NCI-H1436 treated with DMSO at 0.1 percent for 48 hours (cell line): ENCODE measurements at regions not wholly inside any gene's neighbourhood (a gene's known extent, or its start where the extent isn't known, plus 50 kb on each side); places are given as distances from the start of the nearest gene placed in this dataset.
"Not testable (repeated sequence)": the region's sequence is repeated elsewhere in the genome, so short reads cannot be mapped to it uniquely, and the experiment has no call there.

Experiments used
- DNase-seq: peaks from one replicate; lab custom pipeline; 2025; lab: John Stamatoyannopoulos, UW

- no peak for DNase-seq
Measured at GRCh38 chr2:199131876-199132275, 325.9 kb downstream of the SATB2 start.

GRCh38 chr2:199131136-199131655 lies 326.5 kb downstream of the SATB2 start:
- DNase-seq: no peak

- DNase-seq: no peak
Measured at GRCh38 chr2:199130501-199130900, 327.2 kb downstream of the SATB2 start.

- DNase-seq: no peak
Measured at GRCh38 chr2:199128476-199129229, 329.1 kb downstream of the SATB2 start.

- no peak for DNase-seq
Measured at GRCh38 chr2:199119796-199120195, 337.9 kb downstream of the SATB2 start.

- no peak for DNase-seq
Measured at GRCh38 chr2:199118673-199119112, 339.0 kb downstream of the SATB2 start.

- DNase-seq: no peak
Measured at GRCh38 chr2:199115169-199115568, 342.6 kb downstream of the SATB2 start.

GRCh38 chr2:199113111-199113510 lies 344.6 kb downstream of the SATB2 start:
- no peak for DNase-seq

- DNase-seq: no peak
Measured at GRCh38 chr2:199111458-199111857, 346.3 kb downstream of the SATB2 start.

- no peak for DNase-seq
Measured at GRCh38 chr2:199108056-199108455, 349.7 kb downstream of the SATB2 start.

GRCh38 chr2:199105826-199106225 lies 351.9 kb downstream of the SATB2 start:
- no peak for DNase-seq

- no peak for DNase-seq
Measured at GRCh38 chr2:199101487-199101886, 356.3 kb downstream of the SATB2 start.

GRCh38 chr2:199100326-199101110 lies 357.2 kb downstream of the SATB2 start:
- no peak for DNase-seq

- no peak for DNase-seq
Measured at GRCh38 chr2:199092419-199092818, 365.3 kb downstream of the SATB2 start.

GRCh38 chr2:199085261-199085660 lies 372.5 kb downstream of the SATB2 start:
- DNase-seq: no peak

- no peak for DNase-seq
Measured at GRCh38 chr2:199070322-199070949, 387.3 kb downstream of the SATB2 start.

GRCh38 chr2:199064201-199064600 lies 393.5 kb downstream of the SATB2 start:
- no peak for DNase-seq

- DNase-seq: no peak
Measured at GRCh38 chr2:199057936-199058335, 399.8 kb downstream of the SATB2 start.

GRCh38 chr2:199055336-199055735 lies 402.4 kb downstream of the SATB2 start:
- DNase-seq: no peak

GRCh38 chr2:199042660-199043379 lies 414.9 kb downstream of the SATB2 start:
- no peak for DNase-seq

- no peak for DNase-seq
Measured at GRCh38 chr2:199040522-199040921, 417.2 kb downstream of the SATB2 start.

- DNase-seq: not testable (repeated sequence)
Measured at GRCh38 chr2:199033761-199034160, 424.0 kb downstream of the SATB2 start.
